Epithelial cell of esophagus (primary cell): ENCODE measurements at regions not wholly inside any gene's neighbourhood (a gene's known extent, or its start where the extent isn't known, plus 50 kb on each side); places are given as distances from the start of the nearest gene placed in this dataset.

ENCODE experiments used
- DNase-seq: peaks from one replicate; pipeline ENCODE4 v3.0.0; 2010; ENCODE audit warnings: low read depth
- H3K4me3 ChIP-seq: 2 replicates; pipeline ENCODE4 v1.5.1; 2011; ENCODE audit warnings: mild to moderate bottlenecking, low read length, control low read depth
- CTCF ChIP-seq: IDR thresholded peaks from 2 replicates; pipeline ENCODE4 v1.5.1; 2011; ENCODE audit warnings: low read depth, mild to moderate bottlenecking, low read length, control low read depth, inconsistent platforms; ENCODE audit not compliant: insufficient read depth; ENCODE audit errors: missing control alignments

- TF ChIP-seq CTCF = no peak
- no peak overlapping the region for H3K4me3 ChIP-seq
- peak; percentile 36 for DNase-seq
Observed at GRCh38 chr22:22154040-22154439, 90.5 kb upstream of the VPREB1 start.

GRCh38 chr22:22151308-22151707, 93.3 kb upstream of the VPREB1 start:
- no peak for DNase-seq
- H3K4me3 ChIP-seq = no peak overlapping the region
- TF ChIP-seq CTCF = no peak

- no peak for DNase-seq
- TF ChIP-seq CTCF = no peak
Observed at GRCh38 chr22:22150457-22150856, 94.1 kb upstream of the VPREB1 start.

GRCh38 chr22:22148905-22149304, 95.7 kb upstream of the VPREB1 start:
- TF ChIP-seq CTCF = no peak
- no peak for DNase-seq
- no peak overlapping the region for H3K4me3 ChIP-seq

More at GRCh38 chr22:22150457-22150856, 94.1 kb upstream of the VPREB1 start:
- H3K4me3 ChIP-seq = no peak overlapping the region

- no peak for TF ChIP-seq CTCF
- peak; percentile 9 for DNase-seq
Observed at GRCh38 chr22:22144858-22145257, 99.7 kb upstream of the VPREB1 start.

GRCh38 chr22:22143448-22143847, 101.1 kb upstream of the VPREB1 start:
- no peak for TF ChIP-seq CTCF
- no peak overlapping the region for H3K4me3 ChIP-seq
- no peak for DNase-seq

More at GRCh38 chr22:22144858-22145257, 99.7 kb upstream of the VPREB1 start:
- no peak overlapping the region for H3K4me3 ChIP-seq

GRCh38 chr22:22142661-22143060, 101.9 kb upstream of the VPREB1 start:
- TF ChIP-seq CTCF = no peak
- DNase-seq = no peak
- no peak overlapping the region for H3K4me3 ChIP-seq
